GM12878 (cell line): ENCODE measurements at regions not wholly inside any gene's neighbourhood (a gene's known extent, or its start where the extent isn't known, plus 50 kb on each side); places are given as distances from the start of the nearest gene placed in this dataset.

Experiments
- BMI1 ChIP-seq: fragments of 450-650 bp; IDR thresholded peaks from 2 replicates; pipeline ENCODE4 v1.6.1; 2016; ENCODE audit warnings: mild to moderate bottlenecking, moderate library complexity, borderline replicate concordance
- CTCF ChIP-seq, 3 experiments: IDR thresholded peaks in 2 of 3; conservative IDR thresholded peaks in 1 of 3; 2 replicates each; pipeline ENCODE4 v1.5.1; 2011; ENCODE audit warnings: low read depth in 3 of 3, low read length in 3 of 3, mild to moderate bottlenecking in 3 of 3, control low read depth in 2 of 3, moderate library complexity in 2 of 3, inconsistent platforms in 1 of 3, mixed read lengths in 1 of 3; ENCODE audit not compliant: control insufficient read depth in 2 of 3, insufficient read depth in 1 of 3; ENCODE audit errors: extremely low read depth in 1 of 3
- EP300 ChIP-seq, 2 experiments: fragments of 150-350 bp in 1 of 2; IDR thresholded peaks; 2 replicates each; pipeline ENCODE4 v1.6.1; 2011 to 2012; ENCODE audit warnings: low read depth in 2 of 2, low read length in 2 of 2, borderline replicate concordance in 1 of 2, improper control_type of control experiment in 1 of 2, inconsistent platforms in 1 of 2; ENCODE audit not compliant: control insufficient read depth in 1 of 2
- ETV6 ChIP-seq, 2 experiments: fragments of 450-650 bp in 1 of 2; IDR thresholded peaks in 1 of 2; conservative IDR thresholded peaks in 1 of 2; 2 replicates each; pipeline ENCODE4 v1.6.1; 2014; ENCODE audit warnings: antibody characterized with exemption in 1 of 2, borderline replicate concordance in 1 of 2, low read depth in 1 of 2, mild to moderate bottlenecking in 1 of 2, moderate library complexity in 1 of 2
- MEF2A ChIP-seq: IDR thresholded peaks from 2 replicates; pipeline ENCODE4 v1.6.1; 2011; ENCODE audit warnings: low read depth, mild to moderate bottlenecking, low read length, moderate library complexity; ENCODE audit not compliant: insufficient read depth
- NR2C2 ChIP-seq: IDR thresholded peaks from 2 replicates; pipeline ENCODE4 v1.6.1; 2011; ENCODE audit warnings: borderline replicate concordance, low read depth; ENCODE audit not compliant: control insufficient read depth, insufficient read length
- POLR2A ChIP-seq: IDR thresholded peaks from 2 replicates; pipeline ENCODE4 v1.6.1; 2011; ENCODE audit warnings: low read depth, mild to moderate bottlenecking, low read length
- SMAD5 ChIP-seq: IDR thresholded peaks from 2 replicates; pipeline ENCODE4 v1.6.1; 2016; ENCODE audit warnings: antibody characterized with exemption, low read depth
- SMC3 ChIP-seq: IDR thresholded peaks from 2 replicates; pipeline ENCODE4 v1.6.1; 2011; ENCODE audit warnings: low read length, improper control_type of control experiment, borderline replicate concordance
- USF2 ChIP-seq: IDR thresholded peaks from 2 replicates; pipeline ENCODE4 v1.6.1; 2011; ENCODE audit warnings: low read depth, low read length, improper control_type of control experiment, borderline replicate concordance

GRCh38 chr1:209413062-209413461 lies 170.5 kb upstream of the CAMK1G start:
- TF ChIP-seq CTCF (IDR thresholded peaks at IDR 0.05 in 2 of 3, conservative IDR thresholded peaks at IDR 0.05 in 1 of 3; ENCODE audit: control insufficient read depth in 2 of 3, extremely low read depth in 1 of 3, insufficient read depth in 1 of 3, low read depth in 3 of 3, low read length in 3 of 3) (no peak), NR2C2 (no peak), EP300 (IDR thresholded peaks at IDR 0.05; ENCODE audit: borderline replicate concordance in 1 of 2, control insufficient read depth in 1 of 2, low read depth in 2 of 2, low read length in 2 of 2) (no peak), POLR2A (no peak), SMAD5 (no peak), SMC3 (no peak), BMI1 (no peak), MEF2A (no peak), ETV6 (conservative IDR thresholded peaks at IDR 0.05 in 1 of 2, IDR thresholded peaks at IDR 0.05 in 1 of 2; ENCODE audit: borderline replicate concordance in 1 of 2, low read depth in 1 of 2) (no peak), USF2 (no peak)
